Liver (tissue), 8 donors: ENCODE measurements at regions not wholly inside any gene's neighbourhood (a gene's known extent, or its start where the extent isn't known, plus 50 kb on each side); places are given as distances from the start of the nearest gene placed in this dataset.

Source experiments
- DNase-seq: peaks from one replicate; pipeline ENCODE4 v3.0.0-alpha.2; 2017; ENCODE audit warnings: low spot score
- H3K27ac ChIP-seq, 2 donors: one replicate each; pipeline ENCODE4 v1.7.0; 2013; ENCODE audit warnings: inconsistent platforms in 2 of 2, low read length in 2 of 2, control low read depth in 1 of 2, low read depth in 1 of 2, mild to moderate bottlenecking in 1 of 2
- H3K27me3 ChIP-seq, 4 donors: one replicate each; pipeline versions ENCODE4 v1.6.1 to v1.7.0; 2013; ENCODE audit warnings: low read length in 3 of 4, inconsistent platforms in 1 of 4, mild to moderate bottlenecking in 1 of 4, moderate library complexity in 1 of 4; ENCODE audit not compliant: control insufficient read depth in 4 of 4, insufficient read depth in 4 of 4
- H3K36me3 ChIP-seq, 4 donors: one replicate each; pipeline versions ENCODE4 v1.6.1 to v1.7.0; 2013; ENCODE audit warnings: low read length in 3 of 4, mild to moderate bottlenecking in 3 of 4, low read depth in 1 of 4, moderate library complexity in 1 of 4; ENCODE audit not compliant: control insufficient read depth in 4 of 4, insufficient read depth in 3 of 4
- H3K4me1 ChIP-seq, 4 donors: one replicate each; pipeline versions ENCODE4 v1.6.1 to v1.7.0; 2013; ENCODE audit warnings: low read length in 3 of 4, mild to moderate bottlenecking in 3 of 4, moderate library complexity in 1 of 4; ENCODE audit not compliant: control insufficient read depth in 4 of 4, insufficient read depth in 4 of 4
- H3K4me3 ChIP-seq, 3 donors: one replicate each; pipeline versions ENCODE4 v1.6.1 to v1.7.0; 2013; ENCODE audit warnings: low read length in 3 of 3, control low read depth in 1 of 3, low read depth in 1 of 3, mild to moderate bottlenecking in 1 of 3
- H3K9ac ChIP-seq, 2 donors: one replicate each; pipeline ENCODE4 v1.7.0; 2013; ENCODE audit warnings: low read length in 2 of 2, mild to moderate bottlenecking in 2 of 2, moderate library complexity in 2 of 2, control low read depth in 1 of 2, low read depth in 1 of 2
- H3K9me3 ChIP-seq, 4 donors: one replicate each; pipeline versions ENCODE4 v1.6.1 to v1.7.0; 2013; ENCODE audit warnings: low read length in 3 of 4; ENCODE audit not compliant: control insufficient read depth in 4 of 4
- EGR1 ChIP-seq, 2 donors: IDR thresholded peaks; 2 replicates each; pipeline ENCODE4 v1.6.1; 2016 to 2018; ENCODE audit warnings: antibody characterized with exemption in 2 of 2, low read depth in 2 of 2
- FOXA1 ChIP-seq: IDR thresholded peaks from 2 replicates; pipeline ENCODE4 v1.6.1; 2016; ENCODE audit warnings: antibody characterized with exemption
- FOXA2 ChIP-seq: IDR thresholded peaks from 2 replicates; pipeline ENCODE4 v1.6.1; 2016; ENCODE audit warnings: antibody characterized with exemption
- GABPA ChIP-seq, 2 donors: IDR thresholded peaks in 1 of 2; conservative IDR thresholded peaks in 1 of 2; 2 replicates each; pipeline ENCODE4 v1.6.1; 2016; ENCODE audit warnings: antibody characterized with exemption in 2 of 2, mild to moderate bottlenecking in 1 of 2, moderate library complexity in 1 of 2
- HNF4A ChIP-seq, 2 donors: conservative IDR thresholded peaks; 2 replicates each; pipeline ENCODE4 v1.6.1; 2016; ENCODE audit warnings: antibody characterized with exemption in 2 of 2, mild to moderate bottlenecking in 2 of 2
- HNF4G ChIP-seq: IDR thresholded peaks from 2 replicates; pipeline ENCODE4 v1.6.1; 2016; ENCODE audit warnings: antibody characterized with exemption
- JUND ChIP-seq, 2 donors: IDR thresholded peaks; 2 replicates each; pipeline ENCODE4 v1.6.1; 2016; ENCODE audit warnings: antibody characterized with exemption in 2 of 2
- NR2F2 ChIP-seq: IDR thresholded peaks from 2 replicates; pipeline ENCODE4 v1.6.1; 2016; ENCODE audit warnings: antibody characterized with exemption
- RAD21 ChIP-seq, 2 donors: IDR thresholded peaks; 2 replicates each; pipeline ENCODE4 v1.6.1; 2016; ENCODE audit warnings: antibody characterized with exemption in 2 of 2, mild to moderate bottlenecking in 2 of 2
- RXRA ChIP-seq, 2 donors: IDR thresholded peaks; 2 replicates each; pipeline ENCODE4 v1.6.1; 2017 to 2018; ENCODE audit warnings: antibody characterized with exemption in 2 of 2, mild to moderate bottlenecking in 1 of 2
- SP1 ChIP-seq: IDR thresholded peaks from 2 replicates; pipeline ENCODE4 v1.6.1; 2018; ENCODE audit warnings: antibody characterized with exemption, mild to moderate bottlenecking
- TAF1 ChIP-seq: conservative IDR thresholded peaks from 2 replicates; pipeline ENCODE4 v1.6.1; 2016; ENCODE audit warnings: antibody characterized with exemption, mild to moderate bottlenecking
- YY1 ChIP-seq: IDR thresholded peaks from 2 replicates; pipeline ENCODE4 v1.6.1; 2016; ENCODE audit warnings: antibody characterized with exemption, mild to moderate bottlenecking
- WGBS: extraction: QIAGEN DNeasy Blood & Tissue Kit; methylation state at CpG from one replicate; pipeline ENCODE4 v1.1.7; 2013; 5-methylcytosine and 5-hydroxymethylcytosine counted together
- TF ChIP-seq, protein P1 (sequence below): IDR thresholded peaks from 2 replicates; pipeline ENCODE4 v1.6.1; 2016; ENCODE audit warnings: antibody characterized with exemption
- TF ChIP-seq, protein P2 (sequence below): IDR thresholded peaks from 2 replicates; pipeline ENCODE4 v1.6.1; 2016; ENCODE audit warnings: antibody characterized with exemption, mild to moderate bottlenecking
- TF ChIP-seq, protein P3 (sequence below): fragments of 150-350 bp; IDR thresholded peaks from 2 replicates; pipeline ENCODE4 v1.5.1; 2017; ENCODE audit warnings: improper control_type of control experiment, low read depth, low read length; ENCODE audit not compliant: missing input control
- TF ChIP-seq, protein P4 (sequence below): IDR thresholded peaks from 2 replicates; pipeline ENCODE4 v1.6.1; 2016; ENCODE audit warnings: antibody characterized with exemption
- TF ChIP-seq, protein P5 (sequence below): IDR thresholded peaks from 2 replicates; pipeline ENCODE4 v1.6.1; 2016; ENCODE audit warnings: antibody characterized with exemption
- donor health status: healthy.
- donor health status: healthy.
- donor health status: healthy.
- donor health status: healthy.
- donor health status: healthy.

DNA sequence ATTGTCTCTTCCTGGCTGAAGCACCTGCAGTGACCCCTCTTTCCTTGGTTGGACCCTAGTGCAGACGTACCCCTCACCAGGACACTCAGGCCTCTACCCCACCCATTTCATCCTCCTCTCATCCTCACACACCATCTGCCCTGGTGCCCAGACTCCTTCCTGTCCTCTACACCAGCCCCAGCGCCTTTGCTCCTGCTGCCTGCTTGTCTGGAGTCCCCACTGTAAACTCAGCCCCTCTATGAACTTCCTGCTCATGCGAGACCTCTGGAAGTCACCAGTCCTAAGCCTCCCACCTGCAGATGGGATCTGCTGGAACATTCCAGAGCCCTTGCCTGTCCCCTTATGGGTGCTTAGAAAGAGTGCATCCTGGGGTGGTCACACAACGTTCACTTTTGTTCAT, 242.5 kb downstream of the ADGRD1 start (continued):
- TF ChIP-seq, protein P1, sequence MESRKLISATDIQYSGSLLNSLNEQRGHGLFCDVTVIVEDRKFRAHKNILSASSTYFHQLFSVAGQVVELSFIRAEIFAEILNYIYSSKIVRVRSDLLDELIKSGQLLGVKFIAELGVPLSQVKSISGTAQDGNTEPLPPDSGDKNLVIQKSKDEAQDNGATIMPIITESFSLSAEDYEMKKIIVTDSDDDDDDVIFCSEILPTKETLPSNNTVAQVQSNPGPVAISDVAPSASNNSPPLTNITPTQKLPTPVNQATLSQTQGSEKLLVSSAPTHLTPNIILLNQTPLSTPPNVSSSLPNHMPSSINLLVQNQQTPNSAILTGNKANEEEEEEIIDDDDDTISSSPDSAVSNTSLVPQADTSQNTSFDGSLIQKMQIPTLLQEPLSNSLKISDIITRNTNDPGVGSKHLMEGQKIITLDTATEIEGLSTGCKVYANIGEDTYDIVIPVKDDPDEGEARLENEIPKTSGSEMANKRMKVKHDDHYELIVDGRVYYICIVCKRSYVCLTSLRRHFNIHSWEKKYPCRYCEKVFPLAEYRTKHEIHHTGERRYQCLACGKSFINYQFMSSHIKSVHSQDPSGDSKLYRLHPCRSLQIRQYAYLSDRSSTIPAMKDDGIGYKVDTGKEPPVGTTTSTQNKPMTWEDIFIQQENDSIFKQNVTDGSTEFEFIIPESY, result no peak
- TF ChIP-seq JUND (IDR thresholded peaks at IDR 0.05), result no peak

DNA sequence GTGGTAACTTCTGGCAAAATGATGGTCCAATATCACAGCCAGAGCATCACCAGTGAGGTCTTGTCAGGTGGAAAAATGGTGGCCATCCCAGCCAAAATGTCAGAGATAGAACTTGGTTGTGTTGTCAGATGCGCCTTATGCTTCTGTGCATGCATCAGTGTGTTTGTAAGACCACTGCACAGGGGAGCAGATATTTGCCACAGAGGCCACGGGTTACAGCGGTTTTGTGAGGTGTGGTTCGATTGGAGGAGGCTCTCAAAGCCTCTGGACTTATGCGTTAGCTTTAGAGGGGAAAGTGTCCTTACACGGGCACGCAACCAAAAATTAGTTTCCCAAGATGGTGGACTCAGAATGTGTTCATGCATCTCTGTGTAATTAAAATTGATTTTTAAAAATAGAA, 243.8 kb downstream of the ADGRD1 start:
- no peaks in the 10 kb centered on the region for H3K36me3 ChIP-seq
- 83% methylated on average over 7 of the region's 7 CpGs for WGBS
- no peak overlapping the region for H3K9ac ChIP-seq
- TF ChIP-seq FOXA1 (no peak), HNF4G (no peak), JUND (IDR thresholded peaks at IDR 0.05) (no peak), SP1 (no peak), HNF4A (conservative IDR thresholded peaks at IDR 0.05) (no peak), TAF1 (no peak), RXRA (IDR thresholded peaks at IDR 0.05) (no peak), GABPA (IDR thresholded peaks at IDR 0.05 in 1 of 2, conservative IDR thresholded peaks at IDR 0.05 in 1 of 2) (no peak), FOXA2 (no peak), RAD21 (IDR thresholded peaks at IDR 0.05) (no peak), EGR1 (IDR thresholded peaks at IDR 0.05; ENCODE audit: low read depth in 2 of 2) (no peak), YY1 (no peak), NR2F2 (no peak)
- TF ChIP-seq, protein P2, sequence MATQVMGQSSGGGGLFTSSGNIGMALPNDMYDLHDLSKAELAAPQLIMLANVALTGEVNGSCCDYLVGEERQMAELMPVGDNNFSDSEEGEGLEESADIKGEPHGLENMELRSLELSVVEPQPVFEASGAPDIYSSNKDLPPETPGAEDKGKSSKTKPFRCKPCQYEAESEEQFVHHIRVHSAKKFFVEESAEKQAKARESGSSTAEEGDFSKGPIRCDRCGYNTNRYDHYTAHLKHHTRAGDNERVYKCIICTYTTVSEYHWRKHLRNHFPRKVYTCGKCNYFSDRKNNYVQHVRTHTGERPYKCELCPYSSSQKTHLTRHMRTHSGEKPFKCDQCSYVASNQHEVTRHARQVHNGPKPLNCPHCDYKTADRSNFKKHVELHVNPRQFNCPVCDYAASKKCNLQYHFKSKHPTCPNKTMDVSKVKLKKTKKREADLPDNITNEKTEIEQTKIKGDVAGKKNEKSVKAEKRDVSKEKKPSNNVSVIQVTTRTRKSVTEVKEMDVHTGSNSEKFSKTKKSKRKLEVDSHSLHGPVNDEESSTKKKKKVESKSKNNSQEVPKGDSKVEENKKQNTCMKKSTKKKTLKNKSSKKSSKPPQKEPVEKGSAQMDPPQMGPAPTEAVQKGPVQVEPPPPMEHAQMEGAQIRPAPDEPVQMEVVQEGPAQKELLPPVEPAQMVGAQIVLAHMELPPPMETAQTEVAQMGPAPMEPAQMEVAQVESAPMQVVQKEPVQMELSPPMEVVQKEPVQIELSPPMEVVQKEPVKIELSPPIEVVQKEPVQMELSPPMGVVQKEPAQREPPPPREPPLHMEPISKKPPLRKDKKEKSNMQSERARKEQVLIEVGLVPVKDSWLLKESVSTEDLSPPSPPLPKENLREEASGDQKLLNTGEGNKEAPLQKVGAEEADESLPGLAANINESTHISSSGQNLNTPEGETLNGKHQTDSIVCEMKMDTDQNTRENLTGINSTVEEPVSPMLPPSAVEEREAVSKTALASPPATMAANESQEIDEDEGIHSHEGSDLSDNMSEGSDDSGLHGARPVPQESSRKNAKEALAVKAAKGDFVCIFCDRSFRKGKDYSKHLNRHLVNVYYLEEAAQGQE, result no peak
- TF ChIP-seq, protein P3, sequence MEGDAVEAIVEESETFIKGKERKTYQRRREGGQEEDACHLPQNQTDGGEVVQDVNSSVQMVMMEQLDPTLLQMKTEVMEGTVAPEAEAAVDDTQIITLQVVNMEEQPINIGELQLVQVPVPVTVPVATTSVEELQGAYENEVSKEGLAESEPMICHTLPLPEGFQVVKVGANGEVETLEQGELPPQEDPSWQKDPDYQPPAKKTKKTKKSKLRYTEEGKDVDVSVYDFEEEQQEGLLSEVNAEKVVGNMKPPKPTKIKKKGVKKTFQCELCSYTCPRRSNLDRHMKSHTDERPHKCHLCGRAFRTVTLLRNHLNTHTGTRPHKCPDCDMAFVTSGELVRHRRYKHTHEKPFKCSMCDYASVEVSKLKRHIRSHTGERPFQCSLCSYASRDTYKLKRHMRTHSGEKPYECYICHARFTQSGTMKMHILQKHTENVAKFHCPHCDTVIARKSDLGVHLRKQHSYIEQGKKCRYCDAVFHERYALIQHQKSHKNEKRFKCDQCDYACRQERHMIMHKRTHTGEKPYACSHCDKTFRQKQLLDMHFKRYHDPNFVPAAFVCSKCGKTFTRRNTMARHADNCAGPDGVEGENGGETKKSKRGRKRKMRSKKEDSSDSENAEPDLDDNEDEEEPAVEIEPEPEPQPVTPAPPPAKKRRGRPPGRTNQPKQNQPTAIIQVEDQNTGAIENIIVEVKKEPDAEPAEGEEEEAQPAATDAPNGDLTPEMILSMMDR, result no peak
- TF ChIP-seq, protein P1, result no peak
- TF ChIP-seq, protein P4, sequence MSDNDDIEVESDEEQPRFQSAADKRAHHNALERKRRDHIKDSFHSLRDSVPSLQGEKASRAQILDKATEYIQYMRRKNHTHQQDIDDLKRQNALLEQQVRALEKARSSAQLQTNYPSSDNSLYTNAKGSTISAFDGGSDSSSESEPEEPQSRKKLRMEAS, result no peak
- TF ChIP-seq, protein P5, sequence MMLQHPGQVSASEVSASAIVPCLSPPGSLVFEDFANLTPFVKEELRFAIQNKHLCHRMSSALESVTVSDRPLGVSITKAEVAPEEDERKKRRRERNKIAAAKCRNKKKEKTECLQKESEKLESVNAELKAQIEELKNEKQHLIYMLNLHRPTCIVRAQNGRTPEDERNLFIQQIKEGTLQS, result no peak
- H3K4me1 ChIP-seq, result no peaks in the 10 kb centered on the region
- no peak for DNase-seq
- no peak overlapping the region for H3K4me3 ChIP-seq
- peaks cover 0 to 4% (median 2%) of the 10 kb centered on the region in 4 donors for H3K9me3 ChIP-seq
- H3K27ac ChIP-seq, result no peak overlapping the region
- peaks cover 0 to 4% (median 0%) of the 10 kb centered on the region in 4 donors for H3K27me3 ChIP-seq
